DMS 273 treated with DMSO at 0.1 percent for 48 hours (cell line): ENCODE measurements at regions not wholly inside any gene's neighbourhood (a gene's known extent, or its start where the extent isn't known, plus 50 kb on each side); places are given as distances from the start of the nearest gene placed in this dataset.
"Not testable (repeated sequence)": the region's sequence is repeated elsewhere in the genome, so short reads cannot be mapped to it uniquely, and the experiment has no call there.

Experiments
- DNase-seq: peaks from one replicate; lab custom pipeline; 2025; lab: John Stamatoyannopoulos, UW

DNA sequence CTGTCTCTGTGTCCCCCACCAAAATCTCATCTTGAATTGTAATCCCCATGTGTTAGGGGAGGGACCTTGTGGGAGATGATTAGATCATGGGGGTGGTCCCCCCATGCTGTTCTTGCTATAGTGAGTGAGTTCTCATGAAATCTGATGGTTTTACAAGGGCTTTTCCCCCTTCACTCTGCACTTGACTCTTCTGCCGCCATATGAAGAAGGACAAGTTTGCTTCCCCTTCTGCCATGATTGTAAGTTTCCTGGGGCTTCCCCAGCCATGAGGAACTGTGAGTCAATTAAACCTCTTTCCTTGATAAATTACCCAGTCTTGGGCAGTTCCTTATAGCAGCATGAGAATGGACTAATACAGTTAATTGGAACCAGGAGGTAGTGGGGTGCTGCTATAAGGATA lies 137.1 kb upstream of the RAB4A start:
- DNase-seq = no peak

- DNase-seq = not testable (repeated sequence)
Observed at GRCh38 chr1:229134381-229135217, 136.3 kb upstream of the RAB4A start.

- DNase-seq = no peak
Observed at GRCh38 chr1:229135773-229136172, 135.1 kb upstream of the RAB4A start.

DNA sequence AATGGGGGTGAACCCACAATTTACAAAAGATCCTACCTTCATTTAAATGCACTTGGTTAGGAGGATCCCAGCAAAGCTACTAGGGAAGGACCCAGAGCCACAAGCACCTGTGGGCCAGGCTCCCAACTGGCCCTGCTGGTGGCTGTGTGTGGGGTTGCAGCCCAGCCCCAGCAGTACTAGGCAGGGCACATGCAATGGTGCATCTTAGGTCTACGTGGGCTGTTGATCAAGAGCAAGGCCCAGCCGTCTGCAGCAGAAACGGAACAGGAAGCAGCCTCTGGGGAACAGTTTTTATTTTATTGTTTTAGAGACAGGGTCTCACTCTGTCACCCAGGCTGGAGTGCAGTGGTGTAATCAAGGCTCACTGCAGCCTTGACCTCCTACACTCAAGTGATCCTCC lies 134.1 kb upstream of the RAB4A start:
- DNase-seq = no peak

DNA sequence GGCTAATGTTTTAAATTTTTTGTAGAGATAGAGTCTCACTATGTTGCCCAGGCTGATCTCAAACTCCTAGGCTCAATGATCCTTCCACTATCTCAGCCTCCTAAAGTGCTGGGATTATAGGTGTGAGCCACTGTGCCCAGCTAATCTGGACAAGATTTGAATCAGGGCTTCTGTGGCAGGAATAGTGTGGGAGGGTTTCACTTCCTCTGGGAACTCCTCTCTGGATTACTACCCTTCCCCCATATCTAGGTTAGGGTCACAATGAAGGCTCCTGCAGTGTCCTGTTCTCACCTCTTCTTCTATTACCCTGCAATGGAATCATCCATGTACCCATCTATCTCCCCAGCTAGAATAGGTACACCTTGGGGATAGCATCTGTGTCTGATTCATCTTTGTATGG lies 133.6 kb upstream of the RAB4A start:
- no peak for DNase-seq

DNA sequence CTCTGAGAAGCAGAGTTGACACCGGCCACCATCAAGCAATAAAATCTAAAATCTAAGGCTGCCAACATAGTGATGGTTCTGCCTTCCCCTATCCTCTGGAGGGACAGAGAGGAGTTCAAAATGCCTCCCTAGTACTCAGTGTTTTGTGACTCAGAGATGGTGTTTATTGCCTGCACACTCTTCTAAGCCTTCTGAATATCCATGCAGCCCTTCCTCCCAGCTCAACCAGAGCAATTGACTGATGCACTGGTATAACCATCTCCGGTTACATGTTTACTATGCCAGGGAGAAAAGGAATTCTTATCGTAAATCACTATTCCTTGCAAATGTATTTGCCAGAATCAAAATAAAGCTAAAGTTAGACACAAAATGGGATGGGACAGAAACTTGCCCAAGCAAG lies 132.9 kb upstream of the RAB4A start:
- DNase-seq = no peak

- no peak for DNase-seq
Observed at GRCh38 chr1:229139331-229140118, 131.4 kb upstream of the RAB4A start.

DNA sequence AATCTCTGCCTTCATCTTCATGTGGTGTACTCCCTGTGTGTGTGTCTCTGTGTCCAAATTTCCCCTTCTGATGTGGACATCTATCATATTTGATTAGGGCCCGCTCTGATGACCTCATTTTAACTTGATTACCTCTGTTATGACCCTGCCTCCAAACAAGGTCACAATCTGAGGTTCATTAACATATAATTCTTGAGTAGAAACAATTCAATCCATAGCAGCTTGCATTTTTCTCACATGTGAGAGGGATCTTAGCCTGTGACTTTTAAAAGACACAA lies 130.9 kb upstream of the RAB4A start:
- DNase-seq = no peak

DNA sequence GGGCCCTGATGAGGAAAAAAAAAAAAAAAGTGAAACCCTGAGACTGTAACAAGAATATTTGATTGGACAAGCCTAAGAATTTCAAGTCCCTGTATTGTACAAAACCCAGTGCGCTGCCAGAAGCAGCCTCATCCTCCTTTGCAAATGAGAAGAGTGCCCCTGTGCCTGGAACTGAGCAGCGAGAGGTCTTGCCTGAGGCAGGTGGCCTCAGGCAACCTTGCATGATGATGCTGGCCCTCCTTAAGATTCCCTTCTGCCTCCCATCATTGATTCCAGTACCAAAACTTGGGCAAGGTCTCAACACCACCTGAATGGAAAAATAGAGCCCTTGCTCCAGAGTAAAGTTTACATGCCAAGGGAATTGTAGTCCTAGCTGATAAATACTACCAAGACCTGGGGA lies 129.6 kb upstream of the RAB4A start:
- DNase-seq = no peak

GRCh38 chr1:229141689-229142377 lies 129.1 kb upstream of the RAB4A start:
- DNase-seq = no peak

- DNase-seq = no peak
Observed at GRCh38 chr1:229142471-229142870, 128.4 kb upstream of the RAB4A start.

DNA sequence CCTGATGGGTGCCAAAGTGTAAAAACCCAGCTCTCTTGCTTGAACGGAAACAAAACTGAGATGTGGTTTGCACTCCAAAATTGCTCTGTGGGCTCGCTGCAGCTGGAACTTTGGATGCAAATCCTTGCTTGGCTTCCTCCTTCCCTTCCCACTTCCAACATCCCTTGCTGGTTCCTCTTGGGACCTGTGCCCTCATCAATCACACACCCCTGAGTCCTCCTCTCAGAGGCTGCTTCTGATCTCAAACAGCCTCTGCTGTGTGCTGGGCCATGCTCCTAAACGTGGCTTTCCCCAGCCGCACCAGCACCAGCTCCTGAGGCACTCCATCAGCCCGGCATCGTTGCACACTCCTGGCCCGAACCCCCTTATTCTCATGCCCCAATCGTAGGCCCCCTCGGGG lies 124.3 kb upstream of the RAB4A start:
- DNase-seq = no peak

DNA sequence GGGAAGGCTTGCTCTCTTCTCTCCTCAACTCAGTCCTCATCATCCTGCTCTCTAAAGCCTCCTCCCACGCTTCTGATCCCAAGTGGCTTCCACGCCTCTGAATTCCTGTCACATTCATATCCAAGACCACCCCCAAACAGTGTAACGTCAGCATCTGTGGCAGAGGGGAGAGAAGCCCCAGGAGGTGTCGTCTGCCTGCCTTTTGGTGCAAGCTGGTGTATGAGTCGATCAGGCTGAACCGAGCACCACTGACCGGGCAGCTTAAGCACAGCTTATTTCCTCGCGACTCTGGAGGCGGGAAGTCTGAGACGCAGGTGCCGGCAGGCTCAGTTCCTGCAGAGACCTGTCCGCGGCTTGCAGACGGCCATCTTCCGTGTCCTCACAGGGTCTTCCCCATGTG lies 123.8 kb upstream of the RAB4A start:
- DNase-seq = no peak

GRCh38 chr1:229148041-229148671 lies 122.8 kb upstream of the RAB4A start:
- DNase-seq = peak; percentile 22

DNA sequence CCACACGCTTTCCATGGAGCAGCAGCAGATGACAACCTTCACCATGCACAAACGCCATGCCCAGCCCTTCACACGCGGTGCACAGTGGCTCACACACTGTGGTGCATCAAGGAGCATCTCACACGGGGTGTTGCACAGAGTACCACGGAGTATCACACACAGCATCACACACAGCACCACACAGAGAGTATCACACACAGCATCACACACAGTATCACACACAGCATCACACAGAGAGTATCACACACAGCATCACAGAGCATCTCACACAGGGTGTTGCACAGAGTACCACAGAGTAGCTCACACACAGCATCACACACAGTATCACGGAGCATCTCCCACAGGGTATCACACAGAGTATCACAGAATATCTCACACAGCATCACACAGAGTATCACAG lies 122.2 kb upstream of the RAB4A start:
- no peak for DNase-seq

DNA sequence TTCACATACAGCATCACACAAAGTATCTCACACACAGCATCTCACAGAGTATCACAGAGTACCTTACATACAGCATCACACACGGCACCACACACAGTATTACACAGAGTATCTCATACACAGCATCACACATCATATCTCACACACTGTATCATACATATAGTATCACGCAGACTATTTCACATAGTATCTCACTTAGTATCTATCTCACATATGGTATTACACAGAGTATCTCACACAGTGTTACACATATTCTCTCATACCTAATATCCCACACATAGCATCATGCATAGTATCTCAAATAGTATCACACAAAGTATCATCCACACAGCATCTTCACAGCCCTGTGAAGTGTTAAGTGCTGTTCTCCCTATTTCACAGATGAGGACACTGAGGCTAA lies 121.5 kb upstream of the RAB4A start:
- no peak for DNase-seq

GRCh38 chr1:229150518-229150917 lies 120.4 kb upstream of the RAB4A start:
- no peak for DNase-seq

DNA sequence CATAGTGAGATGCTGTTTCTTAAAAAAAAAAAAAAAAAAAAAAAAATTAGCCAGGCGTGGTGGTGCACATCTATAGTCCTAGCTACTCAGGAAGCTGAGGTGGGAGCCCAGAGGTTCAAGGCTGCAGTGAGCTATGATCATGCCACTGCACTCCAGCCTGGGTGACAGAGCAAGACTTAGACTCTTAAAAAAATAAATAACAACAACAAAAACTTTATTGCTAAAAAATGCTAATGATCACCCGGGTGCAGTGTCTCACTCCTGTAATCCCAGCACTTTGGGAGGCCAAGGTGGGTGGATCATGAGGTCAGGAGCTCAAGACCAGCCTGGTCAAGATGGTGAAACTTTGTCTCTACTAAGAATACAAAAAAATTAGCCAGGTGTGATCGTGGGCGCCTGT lies 119.5 kb upstream of the RAB4A start:
- DNase-seq = not testable (repeated sequence)

DNA sequence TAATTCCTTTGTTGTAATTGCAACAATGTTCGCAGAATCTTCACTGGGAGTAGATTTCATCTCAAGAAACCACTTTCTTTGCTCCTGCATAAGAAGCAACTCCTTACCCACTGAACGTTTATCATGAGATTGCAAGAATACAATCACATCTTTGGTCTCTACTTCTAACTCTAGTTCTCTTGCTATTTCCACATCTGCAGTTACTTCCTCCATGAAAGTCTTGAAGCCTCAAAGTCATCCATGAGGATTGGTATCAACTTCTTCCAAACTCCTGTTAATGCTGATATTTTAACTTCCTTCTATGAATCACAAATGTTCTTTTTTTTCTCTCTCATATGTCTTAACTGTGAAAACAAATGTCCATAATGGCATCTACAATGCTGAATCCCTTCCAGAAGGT lies 118.6 kb upstream of the RAB4A start:
- DNase-seq = no peak

DNA sequence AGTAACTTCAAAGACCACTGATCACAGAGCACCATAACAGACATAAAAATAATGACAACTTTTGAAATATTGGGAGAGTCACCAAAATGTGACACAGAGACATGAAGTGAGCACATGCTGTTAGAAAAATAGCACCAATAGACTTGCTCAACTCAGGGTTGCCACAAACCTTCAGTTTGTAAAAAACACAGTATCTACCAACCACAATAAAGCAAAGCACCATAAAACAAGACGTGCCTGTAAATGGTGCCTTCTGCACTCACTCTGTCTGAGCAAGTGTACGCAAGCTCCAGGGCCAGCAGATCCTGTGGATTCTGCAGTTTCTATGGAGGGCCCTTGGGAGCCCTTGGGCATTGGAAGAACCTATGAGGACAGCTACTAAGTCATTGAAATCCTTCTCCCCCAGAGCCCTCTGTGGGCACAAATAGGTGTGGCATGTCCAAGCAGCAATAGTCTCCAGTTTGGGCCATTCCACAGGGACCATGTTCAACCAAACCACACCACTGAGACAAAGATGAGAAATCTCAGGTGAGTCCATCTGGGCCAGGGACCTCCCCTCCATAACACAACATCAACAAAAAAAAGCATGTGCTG lies 116.9 kb upstream of the RAB4A start:
- no peak for DNase-seq

DNA sequence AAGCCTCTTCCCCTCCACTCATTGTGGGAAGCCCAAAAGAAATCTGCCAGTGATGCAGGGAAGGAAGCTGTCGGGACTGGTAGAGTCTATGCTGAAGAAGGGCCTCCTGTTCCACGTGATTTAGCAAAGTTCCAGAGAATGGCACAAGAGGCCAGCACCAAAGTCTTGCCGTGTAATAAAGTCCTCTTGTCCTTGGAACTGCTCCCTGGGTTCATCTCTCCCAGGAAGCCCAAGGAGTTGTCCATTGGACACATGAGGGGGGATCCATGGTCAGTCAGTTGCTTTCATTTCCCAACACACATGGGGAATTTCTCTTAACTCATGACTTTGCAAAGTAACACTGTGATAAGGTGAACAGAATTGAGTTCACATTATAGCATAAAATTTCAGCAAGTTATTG lies 116.1 kb upstream of the RAB4A start:
- DNase-seq = no peak

- no peak for DNase-seq
Observed at GRCh38 chr1:229155472-229155871, 115.4 kb upstream of the RAB4A start.
